ENCODE measurements at regions not wholly inside any gene's neighbourhood (a gene's known extent, or its start where the extent isn't known, plus 50 kb on each side); places are given as distances from the start of the nearest gene placed in this dataset.
"Not testable (repeated sequence)": the region's sequence is repeated elsewhere in the genome, so short reads cannot be mapped to it uniquely, and the experiment has no call there.

- no peak for DNase-seq
These were observed 356.8 kb downstream of the GLRX3 start for GRCh38 chr10:130493021-130493420.

- DNase-seq = no peak
These were observed 357.4 kb downstream of the GLRX3 start for GRCh38 chr10:130493446-130494145.

- DNase-seq = no peak
These were observed 359.1 kb downstream of the GLRX3 start for GRCh38 chr10:130495116-130495862.

- DNase-seq = no peak
These were observed 359.9 kb downstream of the GLRX3 start for GRCh38 chr10:130495891-130496636.

- DNase-seq = no peak
These were observed 361.1 kb downstream of the GLRX3 start for GRCh38 chr10:130497056-130498010.

GRCh38 chr10:130498042-130498441, 361.9 kb downstream of the GLRX3 start:
- no peak for DNase-seq

- DNase-seq = no peak
These were observed 362.7 kb downstream of the GLRX3 start for GRCh38 chr10:130498934-130499333.

- no peak for DNase-seq
These were observed 363.4 kb downstream of the GLRX3 start for GRCh38 chr10:130499541-130499940.

GRCh38 chr10:130500261-130501000, 364.2 kb downstream of the GLRX3 start:
- no peak for DNase-seq

- DNase-seq = no peak
These were observed 371.3 kb downstream of the GLRX3 start for GRCh38 chr10:130507461-130507860.

- no peak for DNase-seq
These were observed 373.9 kb downstream of the GLRX3 start for GRCh38 chr10:130509881-130510689.

GRCh38 chr10:130510755-130511154, 374.6 kb downstream of the GLRX3 start:
- DNase-seq = no peak

- DNase-seq = no peak
These were observed 375.6 kb downstream of the GLRX3 start for GRCh38 chr10:130511766-130512165.

GRCh38 chr10:130512936-130513335, 376.7 kb downstream of the GLRX3 start:
- no peak for DNase-seq

GRCh38 chr10:130513686-130514476, 377.7 kb downstream of the GLRX3 start:
- no peak for DNase-seq

GRCh38 chr10:130515670-130516069, 379.5 kb downstream of the GLRX3 start:
- DNase-seq = no peak

GRCh38 chr10:130516141-130516735, 380.0 kb downstream of the GLRX3 start:
- DNase-seq = no peak

GRCh38 chr10:130518921-130519320, 382.7 kb downstream of the GLRX3 start:
- not testable (repeated sequence) for DNase-seq

GRCh38 chr10:130519791-130520190, 383.6 kb downstream of the GLRX3 start:
- no peak for DNase-seq

GRCh38 chr10:130531312-130531711, 395.1 kb downstream of the GLRX3 start:
- DNase-seq = no peak

Data from activated CD4-positive, alpha-beta T cell treated with anti-CD3 and anti-CD28 coated beads, Interleukin-2, amount 50 U/mL, for 48 hours (primary cell).